Stimulated activated memory B cell treated with anti-CD40 and anti-IgM and Interleukin-4, amounts not matched to agents 10 μg/mL and 1 μg/mL and 100 μg/mL, for 72 hours (primary cell): ENCODE measurements at regions not wholly inside any gene's neighbourhood (a gene's known extent, or its start where the extent isn't known, plus 50 kb on each side); places are given as distances from the start of the nearest gene placed in this dataset.
"Not testable (repeated sequence)": the region's sequence is repeated elsewhere in the genome, so short reads cannot be mapped to it uniquely, and the experiment has no call there.

Experiments
- ATAC-seq: fragments of 150-1000 bp; cut with Tn5 transposase; 2 replicates; pipeline ENCODE4 v1.10.0; 2021
- H3K27ac Mint-ChIP-seq: one replicate; pipeline ENCODE4 v1.8.0; 2022; ENCODE audit warnings: mild to moderate bottlenecking, mixed read lengths
- H3K27me3 Mint-ChIP-seq: one replicate; pipeline ENCODE4 v1.8.0; 2022; ENCODE audit warnings: mixed read lengths
- H3K36me3 Mint-ChIP-seq: one replicate; pipeline ENCODE4 v1.8.0; 2022; ENCODE audit warnings: mixed read lengths
- H3K4me1 Mint-ChIP-seq: one replicate; pipeline ENCODE4 v1.8.0; 2022; ENCODE audit warnings: mixed read lengths
- H3K4me3 Mint-ChIP-seq: one replicate; pipeline ENCODE4 v1.8.0; 2022; ENCODE audit warnings: mild to moderate bottlenecking, moderate library complexity, mixed read lengths
- H3K9me3 Mint-ChIP-seq: one replicate; pipeline ENCODE4 v1.8.0; 2022; ENCODE audit warnings: mixed read lengths

DNA sequence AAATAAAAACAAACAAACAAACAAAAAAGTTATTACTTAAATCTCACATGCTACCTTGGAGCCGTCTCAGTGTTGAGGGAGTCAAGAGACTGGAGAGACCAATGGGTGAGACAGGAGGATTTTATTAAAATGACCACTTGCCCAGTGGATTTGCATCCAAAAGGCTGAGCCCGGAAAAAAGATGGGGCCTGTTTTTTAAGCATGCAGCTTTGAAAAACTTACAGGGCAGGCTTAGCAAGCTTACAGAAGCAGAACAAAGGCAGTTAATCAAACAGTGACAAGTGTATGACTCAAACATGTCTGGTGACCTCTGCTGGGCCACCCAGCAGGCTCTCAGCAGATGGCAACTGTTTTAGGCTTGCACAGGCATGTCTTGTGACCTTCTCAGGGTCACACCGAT is 82.5 kb downstream of the POTEH start:
- not testable (repeated sequence) for H3K36me3 Mint-ChIP-seq, H3K9me3 Mint-ChIP-seq, H3K4me3 Mint-ChIP-seq, ATAC-seq, H3K27ac Mint-ChIP-seq, H3K27me3 Mint-ChIP-seq, H3K4me1 Mint-ChIP-seq

DNA sequence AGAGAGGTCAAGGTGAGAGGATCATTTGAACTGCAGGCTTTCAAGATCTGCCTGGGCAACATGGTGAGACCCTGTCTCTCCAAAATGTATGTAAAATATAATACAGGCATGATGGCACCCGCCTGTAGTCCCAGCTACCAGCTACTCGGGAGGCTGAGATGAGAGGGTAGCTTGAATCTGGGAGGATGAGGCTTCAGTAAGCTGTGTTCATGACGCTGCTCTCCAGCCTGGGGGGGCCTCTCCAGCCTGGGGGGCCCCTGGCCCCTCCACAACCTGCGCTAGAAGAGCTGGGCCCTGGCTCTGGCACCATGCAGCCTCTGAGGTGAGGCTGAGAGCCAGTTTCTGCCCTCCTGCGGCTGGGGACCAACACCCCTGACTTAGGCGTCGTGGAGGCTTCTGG is 85.3 kb downstream of the POTEH start:
- not testable (repeated sequence) for ATAC-seq, H3K4me1 Mint-ChIP-seq, H3K27me3 Mint-ChIP-seq, H3K27ac Mint-ChIP-seq, H3K4me3 Mint-ChIP-seq, H3K36me3 Mint-ChIP-seq, H3K9me3 Mint-ChIP-seq

DNA sequence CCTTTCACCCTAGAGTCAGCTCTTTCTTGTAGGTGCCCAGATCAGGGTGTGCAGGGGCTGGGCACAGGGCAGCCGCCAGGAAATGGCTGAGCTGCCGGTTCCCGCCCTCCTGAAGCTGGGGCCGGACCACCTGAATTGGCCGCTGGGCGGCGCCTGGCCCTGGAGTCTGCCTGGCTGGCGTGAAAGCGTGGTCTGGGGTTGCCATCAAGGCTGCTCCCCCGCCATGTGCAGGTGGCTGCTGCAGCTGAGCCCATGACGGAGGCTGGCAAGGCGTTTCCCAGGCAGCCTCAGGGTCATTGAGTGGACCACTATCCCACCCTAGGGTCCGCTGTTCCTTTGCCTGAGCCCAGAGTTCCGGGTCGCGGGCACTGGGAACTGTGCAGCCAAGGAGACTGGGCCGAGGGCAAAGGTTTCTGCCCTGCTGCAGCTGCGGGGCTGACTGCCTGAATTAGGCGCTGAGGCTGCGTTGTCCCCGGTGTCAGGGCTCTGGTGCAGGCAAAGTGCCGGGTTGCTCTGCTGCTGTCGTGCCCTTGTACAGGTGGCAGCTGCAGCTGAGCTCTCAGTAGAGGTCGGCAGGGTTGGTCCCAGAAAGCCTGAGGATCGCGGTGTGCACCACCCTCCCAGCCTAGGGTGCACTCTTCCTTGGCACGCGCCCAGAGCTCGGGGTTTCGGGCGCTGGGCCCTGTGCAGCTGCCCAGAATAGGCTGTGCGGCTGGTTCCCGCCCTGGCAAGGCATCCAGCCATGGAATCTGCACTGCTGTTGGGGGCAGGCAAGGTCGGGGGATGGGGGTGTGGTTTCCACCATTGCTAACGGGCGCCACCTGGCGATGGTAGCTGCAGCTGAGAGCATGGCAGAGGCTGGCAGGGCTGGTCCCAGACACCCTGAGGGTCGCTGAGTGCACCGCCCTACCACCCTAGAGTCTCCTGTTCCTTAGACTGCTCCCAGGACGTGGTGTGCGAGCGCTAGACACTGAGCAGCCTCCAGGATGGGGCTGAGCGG is 86.1 kb downstream of the POTEH start:
- ATAC-seq, H3K9me3 Mint-ChIP-seq: not testable (repeated sequence)

GRCh38 chr22:15776727-15777126 is 86.9 kb downstream of the POTEH start:
- ATAC-seq, H3K4me3 Mint-ChIP-seq: not testable (repeated sequence)

More for the DNA sequence above, 86.1 kb downstream of the POTEH start:
- H3K27me3 Mint-ChIP-seq, H3K4me3 Mint-ChIP-seq, H3K4me1 Mint-ChIP-seq, H3K27ac Mint-ChIP-seq, H3K36me3 Mint-ChIP-seq: not testable (repeated sequence)

GRCh38 chr22:15777150-15777549 is 87.3 kb downstream of the POTEH start:
- H3K27me3 Mint-ChIP-seq, H3K4me1 Mint-ChIP-seq, H3K4me3 Mint-ChIP-seq, H3K27ac Mint-ChIP-seq, ATAC-seq, H3K9me3 Mint-ChIP-seq, H3K36me3 Mint-ChIP-seq: not testable (repeated sequence)

More at GRCh38 chr22:15776727-15777126, 86.9 kb downstream of the POTEH start:
- not testable (repeated sequence) for H3K27ac Mint-ChIP-seq, H3K36me3 Mint-ChIP-seq, H3K27me3 Mint-ChIP-seq, H3K4me1 Mint-ChIP-seq, H3K9me3 Mint-ChIP-seq

DNA sequence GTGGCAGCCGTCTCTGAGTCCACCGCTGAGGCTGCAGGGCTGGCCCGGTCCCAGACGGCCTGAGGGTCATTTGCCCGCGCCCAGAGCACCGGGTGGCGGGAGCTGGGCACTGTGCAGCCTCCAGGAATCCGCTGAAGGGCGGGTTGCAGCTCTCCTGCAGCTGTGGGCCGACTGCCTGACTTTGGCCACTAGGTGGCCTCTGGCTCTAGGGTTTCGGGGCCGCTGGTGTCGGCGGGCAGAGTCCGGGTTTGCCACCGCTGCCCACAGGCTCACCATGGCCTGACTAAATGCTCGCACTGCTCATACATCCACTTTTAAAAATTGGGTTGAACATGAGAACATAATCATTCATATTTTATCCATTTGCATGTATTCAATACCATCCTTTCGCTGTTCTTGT is 87.7 kb downstream of the POTEH start:
- not testable (repeated sequence) for H3K36me3 Mint-ChIP-seq, H3K27me3 Mint-ChIP-seq, H3K27ac Mint-ChIP-seq, H3K4me3 Mint-ChIP-seq, H3K9me3 Mint-ChIP-seq, H3K4me1 Mint-ChIP-seq, ATAC-seq

DNA sequence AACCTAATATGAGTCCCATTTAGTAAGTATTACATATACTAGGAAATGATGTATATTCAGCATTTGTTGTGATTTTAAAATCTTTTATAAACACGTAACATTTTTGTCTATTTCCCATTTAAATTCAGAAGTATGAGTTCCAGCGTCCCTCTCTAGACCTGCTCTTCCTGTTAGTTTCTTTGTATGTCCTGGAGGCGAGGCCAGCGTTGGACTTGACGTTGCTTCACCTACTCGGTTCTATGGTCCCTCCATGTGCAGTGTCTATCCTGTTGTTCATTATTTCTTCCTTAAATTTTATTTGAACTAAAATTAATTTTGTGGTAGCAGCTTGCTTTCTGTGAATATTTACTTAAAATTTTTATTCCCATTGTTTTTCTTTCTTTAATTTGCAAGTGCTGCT is 88.5 kb downstream of the POTEH start:
- ATAC-seq, H3K27me3 Mint-ChIP-seq, H3K36me3 Mint-ChIP-seq, H3K4me1 Mint-ChIP-seq, H3K4me3 Mint-ChIP-seq, H3K9me3 Mint-ChIP-seq, H3K27ac Mint-ChIP-seq: not testable (repeated sequence)

DNA sequence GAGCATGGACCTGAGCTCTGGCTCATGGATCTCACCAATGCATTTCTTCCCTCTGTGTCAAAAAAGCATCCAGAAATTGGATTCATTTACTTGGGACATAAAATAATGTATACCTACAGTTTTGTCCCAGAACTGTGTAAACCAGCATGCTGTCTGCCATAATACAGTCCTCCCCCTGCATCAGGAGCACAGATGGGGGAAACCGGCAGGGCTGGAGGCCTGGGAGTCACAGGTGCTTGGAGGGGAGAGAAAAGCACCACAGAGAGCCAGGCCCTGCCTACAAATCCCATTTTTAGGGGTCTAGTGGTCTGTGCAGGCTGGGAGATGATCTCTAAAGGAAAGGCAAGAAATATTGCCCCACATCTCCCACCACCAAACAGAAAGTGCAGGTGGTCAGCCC is 91.8 kb downstream of the POTEH start:
- H3K4me3 Mint-ChIP-seq, H3K27ac Mint-ChIP-seq, H3K9me3 Mint-ChIP-seq, H3K36me3 Mint-ChIP-seq, H3K27me3 Mint-ChIP-seq, H3K4me1 Mint-ChIP-seq, ATAC-seq: not testable (repeated sequence)

DNA sequence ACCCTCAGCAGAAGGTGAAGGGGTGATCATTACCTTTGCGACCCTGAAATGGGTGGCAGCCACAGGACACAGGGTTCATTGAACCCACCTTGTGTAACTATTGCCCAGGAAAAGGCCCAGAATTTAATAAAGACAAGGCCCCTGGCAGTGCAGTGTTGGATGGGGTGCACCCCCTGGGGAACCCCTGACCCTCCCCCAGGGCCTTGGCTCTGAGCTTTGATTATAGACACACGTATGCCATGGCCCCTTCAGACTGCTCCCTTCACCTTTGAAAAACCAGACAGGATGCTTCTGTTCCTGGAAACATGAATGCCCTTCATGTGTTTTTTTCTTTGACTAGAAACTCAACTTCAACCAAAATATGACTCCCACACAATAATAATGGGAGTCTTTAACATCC is 93.1 kb downstream of the POTEH start:
- not testable (repeated sequence) for H3K4me1 Mint-ChIP-seq, H3K27me3 Mint-ChIP-seq, H3K27ac Mint-ChIP-seq, ATAC-seq, H3K4me3 Mint-ChIP-seq, H3K9me3 Mint-ChIP-seq, H3K36me3 Mint-ChIP-seq

- not testable (repeated sequence) for H3K36me3 Mint-ChIP-seq, H3K27ac Mint-ChIP-seq, H3K4me1 Mint-ChIP-seq, H3K27me3 Mint-ChIP-seq, H3K9me3 Mint-ChIP-seq, H3K4me3 Mint-ChIP-seq
- ATAC-seq: peak; percentile 31
Measured at GRCh38 chr22:15784383-15785085, 94.7 kb downstream of the POTEH start.

- H3K4me3 Mint-ChIP-seq, H3K27ac Mint-ChIP-seq, H3K4me1 Mint-ChIP-seq, H3K9me3 Mint-ChIP-seq, H3K36me3 Mint-ChIP-seq, ATAC-seq, H3K27me3 Mint-ChIP-seq: not testable (repeated sequence)
Measured at GRCh38 chr22:15786942-15787733, 97.3 kb downstream of the POTEH start.

GRCh38 chr22:15791557-15791956 is 101.7 kb downstream of the POTEH start:
- H3K4me1 Mint-ChIP-seq, H3K36me3 Mint-ChIP-seq, H3K9me3 Mint-ChIP-seq, H3K27ac Mint-ChIP-seq, ATAC-seq, H3K27me3 Mint-ChIP-seq, H3K4me3 Mint-ChIP-seq: not testable (repeated sequence)

GRCh38 chr22:15799935-15800334 is 110.1 kb downstream of the POTEH start:
- H3K4me1 Mint-ChIP-seq, H3K4me3 Mint-ChIP-seq, H3K27me3 Mint-ChIP-seq, H3K27ac Mint-ChIP-seq, ATAC-seq, H3K9me3 Mint-ChIP-seq, H3K36me3 Mint-ChIP-seq: not testable (repeated sequence)

DNA sequence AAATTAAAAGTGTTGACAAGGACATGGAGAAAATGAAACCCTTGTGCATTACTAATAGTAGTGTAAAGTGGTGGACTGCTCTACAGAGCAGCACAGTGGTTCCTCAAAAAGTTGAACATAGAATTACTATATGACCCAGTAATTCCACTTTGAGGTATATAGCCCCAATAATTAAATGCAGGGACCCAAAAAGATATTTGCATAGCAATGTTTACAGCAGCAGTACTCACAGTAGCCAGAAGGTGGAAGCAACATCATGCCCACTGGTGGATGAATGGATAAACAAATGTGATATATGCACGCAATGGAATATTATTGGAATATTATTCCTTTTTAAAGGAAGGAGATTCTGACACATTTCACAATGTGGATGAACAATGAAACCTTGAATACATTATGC is 121.3 kb downstream of the POTEH start:
- H3K4me3 Mint-ChIP-seq, H3K27me3 Mint-ChIP-seq, H3K4me1 Mint-ChIP-seq, H3K9me3 Mint-ChIP-seq, ATAC-seq, H3K27ac Mint-ChIP-seq, H3K36me3 Mint-ChIP-seq: not testable (repeated sequence)

GRCh38 chr22:15815783-15816182 is 126.0 kb downstream of the POTEH start:
- not testable (repeated sequence) for ATAC-seq, H3K27ac Mint-ChIP-seq, H3K9me3 Mint-ChIP-seq, H3K36me3 Mint-ChIP-seq, H3K4me1 Mint-ChIP-seq, H3K27me3 Mint-ChIP-seq, H3K4me3 Mint-ChIP-seq
